NB4 (cell line): ENCODE measurements at regions not wholly inside any gene's neighbourhood (a gene's known extent, or its start where the extent isn't known, plus 50 kb on each side); places are given as distances from the start of the nearest gene placed in this dataset.
A peak's percentile ranks its signal among the peaks of the same experiment; 100 is the strongest.

Experiments
- DNase-seq: peaks from one replicate; pipeline ENCODE4 v3.0.0; 2010; ENCODE audit warnings: low read depth
- H3K4me3 ChIP-seq: one replicate; pipeline ENCODE4 v1.5.1; 2011; ENCODE audit warnings: mild to moderate bottlenecking, low read depth, low read length, moderate library complexity
- MAX ChIP-seq: IDR thresholded peaks from 2 replicates; pipeline ENCODE4 v1.6.1; 2011; ENCODE audit warnings: low read depth, low read length
- MYC ChIP-seq: IDR thresholded peaks from 2 replicates; pipeline ENCODE4 v1.6.1; 2011; ENCODE audit warnings: low read depth, low read length
- POLR2A ChIP-seq: IDR thresholded peaks from 2 replicates; pipeline ENCODE4 v1.6.1; 2011; ENCODE audit warnings: mild to moderate bottlenecking; ENCODE audit not compliant: insufficient read length; ENCODE audit errors: extremely low read depth
- TF ChIP-seq, protein P1 (sequence below): IDR thresholded peaks from one replicate; pipeline ENCODE4 v1.5.1; 2012; ENCODE audit warnings: low read depth, low read length

GRCh38 chr16:65388592-65388991, 266.7 kb upstream of the CDH11 start:
- no peak overlapping the region for H3K4me3 ChIP-seq
- no peak for TF ChIP-seq POLR2A
- TF ChIP-seq, protein P1, sequence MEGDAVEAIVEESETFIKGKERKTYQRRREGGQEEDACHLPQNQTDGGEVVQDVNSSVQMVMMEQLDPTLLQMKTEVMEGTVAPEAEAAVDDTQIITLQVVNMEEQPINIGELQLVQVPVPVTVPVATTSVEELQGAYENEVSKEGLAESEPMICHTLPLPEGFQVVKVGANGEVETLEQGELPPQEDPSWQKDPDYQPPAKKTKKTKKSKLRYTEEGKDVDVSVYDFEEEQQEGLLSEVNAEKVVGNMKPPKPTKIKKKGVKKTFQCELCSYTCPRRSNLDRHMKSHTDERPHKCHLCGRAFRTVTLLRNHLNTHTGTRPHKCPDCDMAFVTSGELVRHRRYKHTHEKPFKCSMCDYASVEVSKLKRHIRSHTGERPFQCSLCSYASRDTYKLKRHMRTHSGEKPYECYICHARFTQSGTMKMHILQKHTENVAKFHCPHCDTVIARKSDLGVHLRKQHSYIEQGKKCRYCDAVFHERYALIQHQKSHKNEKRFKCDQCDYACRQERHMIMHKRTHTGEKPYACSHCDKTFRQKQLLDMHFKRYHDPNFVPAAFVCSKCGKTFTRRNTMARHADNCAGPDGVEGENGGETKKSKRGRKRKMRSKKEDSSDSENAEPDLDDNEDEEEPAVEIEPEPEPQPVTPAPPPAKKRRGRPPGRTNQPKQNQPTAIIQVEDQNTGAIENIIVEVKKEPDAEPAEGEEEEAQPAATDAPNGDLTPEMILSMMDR = no peak
- TF ChIP-seq MAX = no peak
- no peak for TF ChIP-seq MYC

GRCh38 chr16:65386672-65387071, 264.8 kb upstream of the CDH11 start:
- DNase-seq = no peak
- no peak for TF ChIP-seq POLR2A
- no peak for TF ChIP-seq MYC
- TF ChIP-seq MAX = no peak
- TF ChIP-seq, protein P1 = no peak
- no peak overlapping the region for H3K4me3 ChIP-seq

More at GRCh38 chr16:65388592-65388991, 266.7 kb upstream of the CDH11 start:
- no peak for DNase-seq

GRCh38 chr16:65384441-65384840, 262.6 kb upstream of the CDH11 start:
- no peak overlapping the region for H3K4me3 ChIP-seq
- no peak for TF ChIP-seq POLR2A
- TF ChIP-seq, protein P1 = no peak
- TF ChIP-seq MAX = no peak
- TF ChIP-seq MYC = no peak
- peak; percentile 7 for DNase-seq

DNA sequence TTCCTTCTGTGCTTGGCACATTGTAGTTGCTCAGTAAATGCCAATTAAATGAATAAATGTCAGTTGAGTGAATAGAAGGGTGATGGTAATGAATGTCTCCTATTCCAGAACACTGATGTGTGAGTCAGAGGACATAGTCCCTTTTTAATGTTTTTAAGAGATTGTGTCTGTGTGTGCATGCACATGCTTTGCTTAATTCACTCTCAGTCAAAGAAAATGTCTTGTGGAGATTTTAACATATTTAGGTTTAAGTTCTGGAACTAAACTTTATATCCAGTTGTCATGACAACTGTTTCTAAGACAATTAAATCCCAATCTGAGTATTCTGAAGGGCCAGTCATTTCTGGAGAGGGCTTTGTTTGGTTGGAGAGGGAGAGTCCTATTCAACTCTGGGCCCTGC, 255.3 kb upstream of the CDH11 start:
- TF ChIP-seq, protein P1 = no peak
- TF ChIP-seq POLR2A (no peak), MAX (no peak)
- no peak overlapping the region for H3K4me3 ChIP-seq
- no peak for DNase-seq

DNA sequence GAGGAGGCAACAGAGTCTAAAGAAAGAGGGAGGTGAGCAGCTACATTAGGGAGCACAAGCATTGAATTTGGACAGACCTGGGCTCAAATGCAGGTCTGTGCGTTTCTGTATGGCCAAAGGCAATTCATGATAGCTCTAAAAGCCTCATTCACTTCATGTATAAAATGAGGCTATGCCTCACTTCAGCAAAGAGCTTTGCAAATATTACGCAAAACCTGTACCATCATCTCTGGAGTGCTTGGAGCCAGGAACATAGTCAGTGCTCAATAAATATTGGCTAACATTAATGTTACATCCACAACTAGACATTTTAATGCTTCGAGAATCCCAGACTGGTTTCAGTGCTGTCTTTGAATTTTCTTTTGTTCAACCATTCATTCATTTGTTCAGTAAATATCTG, 254.7 kb upstream of the CDH11 start:
- H3K4me3 ChIP-seq = no peak overlapping the region
- TF ChIP-seq MYC (no peak), MAX (no peak), POLR2A (no peak)
- TF ChIP-seq, protein P1 = no peak
- DNase-seq = no peak

GRCh38 chr16:65375651-65376050, 253.8 kb upstream of the CDH11 start:
- DNase-seq = no peak
- no peak overlapping the region for H3K4me3 ChIP-seq
- TF ChIP-seq MAX = no peak
- TF ChIP-seq, protein P1 = no peak
- TF ChIP-seq MYC = no peak
- no peak for TF ChIP-seq POLR2A
